ENCODE measurements at regions not wholly inside any gene's neighbourhood (a gene's known extent, or its start where the extent isn't known, plus 50 kb on each side); places are given as distances from the start of the nearest gene placed in this dataset.

DNA sequence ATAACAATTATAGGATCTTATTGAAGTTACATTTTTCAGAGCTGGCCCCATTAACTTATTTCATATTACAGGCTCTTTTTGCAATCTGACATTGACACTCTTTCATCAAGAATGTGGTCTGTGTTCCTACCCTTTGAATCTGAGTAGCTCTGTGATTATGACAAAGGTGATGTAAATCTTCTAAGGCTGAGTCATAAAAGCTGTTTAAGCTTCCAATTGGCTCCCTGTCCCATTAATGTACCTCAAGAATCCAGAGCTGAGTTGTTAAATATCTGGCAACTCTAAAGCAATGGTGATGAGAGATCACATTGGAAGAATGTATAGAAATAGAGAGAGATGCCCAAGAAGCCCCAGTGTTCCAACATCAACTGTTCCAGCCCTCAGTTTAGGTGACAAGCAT, 178.5 kb upstream of the DEPDC1 start:
- TF ChIP-seq TARDBP (IDR thresholded peaks at IDR 0.05) (no peak), FOXA1 (IDR thresholded peaks at IDR 0.05) (no peak)

Measured in HEK293T (cell line).